GM18511 (cell line): ENCODE measurements at regions not wholly inside any gene's neighbourhood (a gene's known extent, or its start where the extent isn't known, plus 50 kb on each side); places are given as distances from the start of the nearest gene placed in this dataset.
"Not testable (repeated sequence)": the region's sequence is repeated elsewhere in the genome, so short reads cannot be mapped to it uniquely, and the experiment has no call there.

Source experiments
- ATAC-seq: cut with Tn5 transposase; IDR thresholded peaks from one replicate; pipeline ENCODE4 v1.9.1; 2021; ENCODE audit warnings: mild to moderate bottlenecking, moderate library complexity; ENCODE audit not compliant: unreplicated experiment

DNA sequence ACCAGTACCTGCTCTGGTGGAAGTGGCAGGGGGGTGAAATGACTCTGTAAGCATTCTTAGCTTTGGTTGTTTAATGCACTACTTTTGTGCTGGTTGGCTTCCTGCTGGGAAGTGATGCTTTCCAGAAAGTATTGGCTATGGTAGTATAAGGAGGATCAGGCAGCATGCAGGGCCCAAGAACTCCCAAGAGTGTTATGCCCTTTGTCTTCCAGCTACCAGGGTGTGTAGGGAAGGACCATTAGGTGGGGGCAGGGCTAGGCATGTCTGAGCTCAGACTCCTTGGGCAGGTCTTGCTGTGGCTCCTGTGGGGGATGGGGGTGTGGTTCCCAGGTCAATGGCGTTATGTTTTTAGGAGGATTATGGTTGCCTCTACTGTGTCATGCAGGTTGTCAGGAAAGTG is 135.8 kb upstream of the TRPC7 start:
- ATAC-seq = no peak

DNA sequence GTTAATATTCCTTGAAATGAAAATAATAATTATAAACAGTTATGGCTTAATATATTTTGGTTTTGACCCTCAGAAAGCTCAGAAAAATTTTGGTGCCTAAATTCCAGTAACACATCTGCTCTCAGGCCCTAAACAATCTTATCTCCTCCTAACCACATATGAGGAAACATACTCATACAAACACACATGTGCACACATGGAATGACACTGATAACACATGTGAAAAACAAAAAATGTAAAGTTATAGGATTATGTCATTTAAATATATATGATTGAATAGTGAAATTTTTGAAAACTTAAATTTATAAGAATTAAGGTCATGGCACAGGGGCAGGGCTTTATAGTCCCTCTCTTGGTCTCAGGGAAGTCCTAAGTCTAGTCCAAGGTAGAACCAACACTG is 127.2 kb upstream of the TRPC7 start:
- ATAC-seq = no peak

DNA sequence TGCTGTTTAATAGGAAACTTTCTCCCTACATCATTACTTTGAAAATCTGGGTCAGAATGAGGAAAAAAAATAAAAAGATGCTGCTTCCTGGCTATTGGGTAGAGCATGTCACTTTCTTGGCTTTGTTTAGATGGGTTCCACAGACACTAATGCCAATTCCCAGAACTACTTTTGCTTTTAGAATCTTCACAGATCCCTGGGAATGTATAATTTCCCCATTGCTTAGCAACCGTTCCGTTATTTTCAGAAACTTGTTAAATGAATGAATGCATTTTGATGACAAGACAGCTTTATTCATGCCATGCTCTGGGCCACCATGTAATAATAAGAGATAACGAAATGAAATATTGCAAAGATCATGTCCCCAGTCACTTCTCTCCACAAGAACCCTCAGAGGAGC is 126.5 kb upstream of the TRPC7 start:
- ATAC-seq = no peak

DNA sequence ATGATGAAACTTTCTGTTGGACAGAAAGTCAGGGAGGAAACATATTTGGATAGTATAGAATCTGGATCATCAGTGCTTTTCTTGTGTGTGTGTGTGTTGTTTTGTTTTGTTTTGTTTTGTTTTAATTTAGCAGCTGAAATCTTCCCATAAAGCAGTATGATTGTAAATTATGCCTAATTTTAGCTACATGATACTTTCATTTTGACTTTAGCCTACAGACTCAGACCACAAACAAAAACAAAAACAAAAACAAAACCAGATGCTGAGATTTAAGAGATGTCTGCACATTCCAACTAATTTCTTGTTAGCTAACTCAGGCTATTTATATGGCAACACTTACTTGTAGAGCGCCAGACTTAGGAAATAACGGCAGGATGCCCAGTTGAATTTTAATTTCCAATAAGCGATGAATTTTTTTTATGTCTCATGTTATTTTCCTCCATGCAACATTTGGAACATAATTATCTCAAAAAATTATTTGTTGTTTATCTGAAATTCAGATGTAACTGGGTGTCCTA is 119.5 kb upstream of the TRPC7 start:
- ATAC-seq = no peak

DNA sequence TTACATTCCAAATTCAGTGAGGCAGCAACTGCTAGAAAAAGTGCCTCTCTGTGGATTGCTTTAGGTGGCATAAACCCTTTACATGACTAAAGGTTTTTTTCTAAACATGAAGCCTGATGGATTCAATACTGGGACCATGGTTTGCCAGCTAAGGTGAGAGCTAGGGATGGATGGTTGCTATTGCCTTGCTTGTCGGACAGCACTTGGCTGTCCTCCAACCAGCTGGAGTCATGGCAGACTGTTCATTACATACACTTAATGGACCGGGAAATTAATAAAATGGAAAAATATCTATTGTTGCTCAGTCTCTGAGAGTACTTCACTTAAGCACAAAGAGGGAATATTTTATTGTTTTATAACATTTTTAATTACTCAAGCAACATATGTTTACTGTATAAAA is 116.9 kb upstream of the TRPC7 start:
- no peak for ATAC-seq

DNA sequence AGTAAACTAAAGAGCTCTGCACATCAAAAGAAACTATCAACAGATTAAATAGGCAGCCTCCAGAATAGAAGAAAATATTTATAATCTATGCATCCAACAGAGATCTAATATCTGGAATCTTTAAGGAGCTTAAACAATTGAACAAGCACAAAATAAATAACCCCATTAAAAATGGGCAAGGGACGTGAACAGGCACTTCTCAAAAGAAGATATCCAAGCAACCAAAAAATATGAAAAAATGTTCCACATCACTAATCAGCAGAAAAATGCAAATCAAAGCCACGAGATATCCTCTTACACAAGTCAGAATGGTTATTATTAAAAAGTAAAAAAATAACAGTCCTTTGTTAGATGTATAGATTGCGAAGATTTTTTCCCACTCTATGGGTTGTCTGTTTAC is 109.1 kb upstream of the TRPC7 start:
- ATAC-seq = no peak

DNA sequence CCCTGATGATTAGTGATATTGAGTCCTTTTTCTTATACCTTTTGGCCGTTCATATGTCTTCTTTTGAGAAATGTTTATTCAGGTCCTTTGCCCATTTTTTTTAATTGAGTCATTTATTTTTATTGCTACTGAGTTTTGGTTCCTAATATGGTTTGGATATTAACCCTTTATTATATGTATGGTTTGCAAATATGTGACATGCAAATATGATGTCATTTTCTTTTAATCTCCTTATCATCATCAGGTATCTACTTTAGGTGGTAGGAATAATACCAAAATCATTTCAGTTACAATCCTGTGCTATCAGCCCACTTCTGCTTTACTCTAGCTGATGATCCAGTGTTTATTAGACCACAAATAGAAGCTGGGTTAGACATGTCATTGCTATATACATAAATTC is 102.3 kb upstream of the TRPC7 start:
- ATAC-seq = no peak

DNA sequence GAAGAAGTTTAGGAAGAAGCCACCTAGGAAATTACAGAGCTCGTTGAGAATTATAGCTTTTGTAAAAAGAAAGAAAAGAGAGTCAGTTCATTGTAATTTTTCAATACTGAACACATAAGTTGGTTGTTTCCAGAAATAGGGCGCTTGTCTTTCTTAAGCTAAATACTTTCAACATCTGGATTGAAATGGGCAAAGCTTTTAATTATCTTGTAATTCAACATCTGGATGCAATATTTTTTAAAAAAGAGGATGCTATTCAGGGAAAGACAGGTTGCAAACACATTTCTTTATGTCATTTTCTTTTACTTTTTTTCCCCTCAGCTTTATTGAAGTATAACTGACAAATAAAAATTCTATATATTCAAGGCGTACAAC is 100.7 kb upstream of the TRPC7 start:
- no peak for ATAC-seq

DNA sequence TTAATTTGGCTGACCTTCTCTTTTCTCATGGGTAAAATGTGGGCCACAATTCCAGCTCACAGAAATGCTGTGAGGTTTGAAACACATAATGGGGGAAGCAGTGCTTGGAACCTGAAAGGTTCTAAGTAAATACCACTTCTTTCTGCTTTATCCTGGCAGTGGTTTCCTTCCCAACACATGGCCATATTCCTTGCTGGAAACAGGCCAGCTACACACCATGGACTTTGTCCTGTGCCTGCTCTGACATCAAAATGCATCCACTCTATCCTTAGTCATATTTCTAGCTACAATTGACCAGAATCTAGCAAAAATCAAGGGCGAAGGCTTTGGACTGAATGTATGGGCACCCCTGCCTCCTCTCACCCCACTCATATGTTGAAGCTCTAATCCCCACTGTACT is 93.1 kb upstream of the TRPC7 start:
- ATAC-seq = no peak

DNA sequence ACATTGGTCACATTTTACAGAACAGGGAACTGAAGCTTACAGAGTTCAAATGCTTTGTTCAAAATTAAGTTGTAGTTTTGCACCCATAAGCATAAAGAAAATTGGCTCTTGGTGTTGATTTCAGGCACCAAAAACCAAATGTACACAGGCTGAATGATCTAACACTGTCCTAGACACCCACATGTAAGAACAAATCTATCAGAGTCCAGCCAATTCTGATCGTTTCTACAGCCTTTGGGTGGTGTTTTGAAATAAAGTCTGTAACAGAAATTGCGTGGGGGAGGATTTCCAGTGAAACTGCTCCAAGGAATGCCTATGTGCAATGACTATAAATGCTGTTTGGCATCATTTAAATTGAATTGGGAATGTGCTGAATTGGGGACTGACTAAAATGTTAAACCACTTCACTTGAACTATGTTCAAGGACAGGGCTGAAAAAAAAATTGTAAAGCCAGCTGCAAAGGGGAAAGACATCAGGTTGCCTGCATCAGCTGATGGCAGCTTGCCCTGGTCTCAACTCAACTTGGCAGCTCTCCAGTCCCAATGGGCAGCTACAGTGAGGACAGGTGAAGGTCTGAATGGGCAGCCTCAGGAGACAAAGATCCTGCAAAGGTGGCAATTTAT is 92.2 kb upstream of the TRPC7 start:
- ATAC-seq = no peak

DNA sequence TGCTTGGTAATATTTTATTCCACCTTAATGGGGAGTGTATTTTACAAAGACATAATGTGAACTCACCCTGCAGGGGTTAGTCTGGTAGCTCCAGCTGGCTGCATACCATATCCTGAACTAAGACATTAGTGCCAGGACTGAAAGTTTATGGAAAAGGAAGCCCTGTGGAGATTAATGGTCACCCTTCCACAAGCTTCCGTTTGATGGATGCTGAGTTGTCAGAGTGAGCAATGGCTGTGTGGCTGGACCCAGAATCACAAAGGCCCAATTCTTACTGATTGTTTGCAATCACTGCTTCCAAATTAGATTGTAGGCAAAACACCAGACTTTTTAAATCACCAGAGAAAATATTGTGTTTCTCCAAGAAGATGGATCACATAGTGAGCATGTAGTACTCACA is 90.1 kb upstream of the TRPC7 start:
- no peak for ATAC-seq

DNA sequence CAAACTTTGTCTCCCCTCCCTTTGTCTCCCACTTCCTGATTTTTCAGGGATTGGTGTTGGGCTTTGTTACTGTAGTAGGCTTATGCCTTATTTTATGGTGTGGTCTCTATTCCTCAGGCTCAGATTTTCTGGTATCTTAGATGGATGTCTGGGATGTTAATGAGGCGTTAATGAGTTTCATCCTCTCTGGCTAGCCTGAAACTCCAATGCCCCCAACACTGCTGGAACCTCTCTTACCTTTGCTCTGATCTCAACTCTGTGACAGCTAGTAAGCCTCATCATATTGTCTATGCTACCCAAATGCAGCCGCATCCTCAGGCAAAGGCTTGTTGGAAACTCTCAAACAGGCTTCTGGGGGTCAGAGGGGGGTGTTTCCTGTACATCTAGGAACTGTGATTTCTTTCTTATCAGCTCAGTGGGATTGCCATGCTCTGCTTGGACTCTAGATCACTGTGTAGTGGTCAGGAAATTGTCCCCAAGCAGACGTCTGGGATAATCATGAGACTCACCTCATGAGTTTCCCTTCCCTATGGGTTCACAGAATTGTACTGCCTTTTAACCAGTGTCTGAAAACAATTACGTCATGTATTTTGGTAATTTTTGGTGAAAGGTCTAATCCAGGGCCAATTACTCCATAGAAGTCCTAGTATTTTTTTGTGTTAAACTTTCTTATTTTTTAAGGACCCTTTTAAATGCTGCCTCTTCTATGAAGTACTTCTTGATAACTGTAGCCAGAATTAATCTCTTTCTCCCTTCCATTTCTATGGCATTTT is 88.8 kb upstream of the TRPC7 start:
- no peak for ATAC-seq

DNA sequence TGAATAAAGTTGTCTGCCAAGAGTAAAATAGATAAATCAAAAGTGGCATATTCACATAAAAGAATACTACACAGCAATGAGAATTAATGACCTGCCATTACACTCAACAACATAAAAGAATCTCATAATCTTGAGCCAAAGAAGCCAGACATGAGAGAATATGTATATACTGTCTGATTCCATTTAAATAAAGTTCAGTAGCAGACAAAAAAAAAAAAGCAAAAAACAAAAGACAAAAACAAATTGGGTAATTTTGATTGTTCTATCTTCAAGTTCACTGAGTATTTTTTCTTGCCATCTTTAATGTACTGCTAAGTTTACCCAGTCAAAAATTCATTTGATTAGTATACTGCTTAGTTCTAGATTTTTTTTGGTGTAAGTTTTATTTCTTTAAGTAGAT is 87.9 kb upstream of the TRPC7 start:
- ATAC-seq = no peak

DNA sequence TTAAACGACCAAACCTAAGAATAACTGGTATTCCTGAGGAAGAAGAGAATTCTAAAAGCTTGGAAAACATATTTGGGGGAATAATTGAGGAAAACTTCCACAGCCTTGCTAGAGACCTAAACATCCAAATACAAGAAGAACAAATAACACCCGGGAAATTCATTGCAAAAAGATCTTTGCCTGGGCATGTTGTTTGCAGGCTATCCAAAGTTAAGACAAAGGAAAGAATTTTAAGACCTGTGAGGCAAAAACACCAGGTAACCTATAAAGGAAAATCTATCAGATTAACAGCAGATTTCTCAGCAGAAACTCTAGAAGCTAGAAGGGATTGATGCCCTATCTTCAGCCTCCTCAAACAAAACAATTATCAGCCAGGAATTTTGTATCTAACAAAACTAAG is 82.2 kb upstream of the TRPC7 start:
- ATAC-seq = not testable (repeated sequence)

DNA sequence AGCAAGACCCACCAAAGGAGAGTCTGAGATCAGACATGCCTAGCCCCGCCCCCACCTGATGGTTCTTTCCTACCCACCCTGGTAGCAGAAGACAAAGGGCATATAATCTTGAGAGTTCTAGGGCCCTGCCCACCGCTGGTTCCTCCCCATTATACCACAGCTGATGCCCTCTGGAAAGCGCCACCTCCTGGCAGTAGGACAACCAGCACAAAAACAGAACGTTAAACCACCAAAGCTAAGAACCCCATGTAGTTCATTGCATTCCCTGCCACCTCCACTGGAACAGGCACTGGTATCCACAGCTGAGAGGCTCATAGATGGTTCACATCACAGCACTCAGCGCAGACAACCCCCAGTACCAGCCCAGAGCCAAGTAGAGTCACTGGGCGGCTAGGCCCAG is 81.2 kb upstream of the TRPC7 start:
- ATAC-seq = no peak

DNA sequence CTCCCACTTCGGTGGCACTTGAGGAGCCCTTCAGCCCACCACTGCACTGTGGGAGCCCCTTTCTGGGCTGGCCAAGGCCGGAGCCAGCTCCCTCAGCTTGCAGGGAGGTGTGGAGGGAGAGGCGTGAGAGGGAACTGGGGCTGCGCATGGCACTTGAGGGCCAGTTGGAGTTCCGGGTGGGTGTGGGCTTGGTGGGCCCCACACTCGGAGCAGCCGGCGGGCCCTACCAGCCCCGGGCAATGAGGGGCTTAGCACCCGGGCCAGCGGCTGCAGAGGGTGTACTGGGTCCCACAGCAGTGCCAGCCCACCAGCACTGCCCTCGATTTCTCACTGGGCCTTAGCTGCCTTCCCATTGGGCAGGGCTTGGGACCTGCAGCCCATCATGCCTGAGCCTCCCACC is 78.8 kb upstream of the TRPC7 start:
- not testable (repeated sequence) for ATAC-seq

DNA sequence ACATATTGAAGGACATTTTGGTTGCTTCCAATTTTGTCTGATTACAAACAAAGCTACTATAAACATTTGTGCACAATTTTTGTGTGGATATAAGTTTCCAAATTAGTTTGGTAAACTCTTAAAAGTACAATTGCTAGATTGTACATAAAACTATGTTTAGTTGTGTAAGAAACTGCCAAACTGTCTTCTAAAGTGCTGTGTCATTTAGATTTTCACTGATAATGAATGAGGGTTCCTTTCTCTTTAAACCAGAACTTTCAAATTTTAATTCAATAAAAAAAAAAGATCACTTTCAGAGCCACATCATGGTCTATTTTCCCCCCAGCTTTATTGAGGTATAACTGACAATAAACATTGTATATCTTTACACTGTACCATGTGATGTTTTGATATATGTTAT is 74.0 kb upstream of the TRPC7 start:
- no peak for ATAC-seq

DNA sequence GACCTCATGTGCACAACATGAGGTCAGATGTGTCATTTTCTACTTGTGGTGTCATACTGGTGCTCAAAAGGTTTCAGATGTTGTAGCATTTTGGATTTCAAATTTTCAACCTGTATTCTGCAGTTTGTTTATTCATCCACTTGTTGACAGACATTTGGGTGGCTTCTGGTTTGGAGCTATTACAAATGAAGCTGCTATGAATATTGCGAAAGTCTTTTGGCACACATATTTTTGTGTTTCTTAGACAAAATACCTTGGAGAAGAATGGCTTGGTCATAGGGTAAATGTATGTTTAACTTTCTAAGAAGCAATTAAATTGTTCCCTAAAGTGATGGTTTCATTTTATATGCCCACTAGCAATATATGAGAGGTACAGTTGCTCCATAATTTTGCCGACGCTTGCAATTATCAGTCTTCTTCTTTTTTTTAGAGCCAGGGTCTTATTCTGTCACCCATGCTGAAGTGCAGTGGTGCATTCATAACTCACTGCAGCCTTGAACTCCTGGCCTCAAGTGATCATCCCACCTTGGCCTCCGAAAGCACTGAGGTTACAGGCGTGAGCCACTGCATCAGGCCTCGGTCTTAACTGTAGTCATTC is 70.7 kb upstream of the TRPC7 start:
- no peak for ATAC-seq

DNA sequence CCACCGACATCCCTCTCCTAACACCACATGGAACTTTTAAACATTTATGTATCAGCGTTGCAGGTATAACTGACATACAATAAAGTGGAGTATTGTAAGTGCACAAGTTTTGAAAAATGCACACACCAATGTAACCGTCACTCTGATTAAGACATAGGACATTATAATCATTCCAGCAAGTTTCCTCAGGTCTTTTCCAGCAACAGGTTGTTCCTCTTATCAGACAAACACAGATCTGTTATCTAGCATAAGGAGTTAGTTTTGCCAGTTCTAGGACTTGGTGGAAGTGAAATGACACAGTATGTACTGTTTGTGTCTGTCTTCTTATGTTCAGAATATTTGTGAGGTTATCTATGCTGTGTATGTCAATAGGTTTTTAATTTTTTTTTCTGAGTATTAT is 69.5 kb upstream of the TRPC7 start:
- ATAC-seq = no peak

DNA sequence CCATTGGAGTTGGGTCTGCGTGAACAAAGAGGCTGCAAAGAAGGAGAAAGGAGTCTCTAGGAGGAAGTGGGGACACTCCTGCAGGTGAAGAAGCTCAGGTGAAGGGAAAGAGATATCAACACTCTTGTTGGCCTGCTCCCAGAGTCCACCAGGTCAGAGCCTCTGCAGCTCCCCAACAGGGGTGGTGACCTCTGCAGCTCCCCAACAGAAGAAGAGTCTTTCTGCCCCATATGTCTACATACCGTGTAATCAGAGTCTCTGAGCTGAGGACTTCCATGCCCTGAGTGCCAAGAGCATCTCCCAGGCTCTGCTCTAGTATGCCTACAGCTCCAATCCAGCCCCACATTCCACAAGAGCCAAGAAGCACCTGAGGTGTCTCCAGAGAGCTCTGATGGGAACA is 67.4 kb upstream of the TRPC7 start:
- ATAC-seq = no peak

DNA sequence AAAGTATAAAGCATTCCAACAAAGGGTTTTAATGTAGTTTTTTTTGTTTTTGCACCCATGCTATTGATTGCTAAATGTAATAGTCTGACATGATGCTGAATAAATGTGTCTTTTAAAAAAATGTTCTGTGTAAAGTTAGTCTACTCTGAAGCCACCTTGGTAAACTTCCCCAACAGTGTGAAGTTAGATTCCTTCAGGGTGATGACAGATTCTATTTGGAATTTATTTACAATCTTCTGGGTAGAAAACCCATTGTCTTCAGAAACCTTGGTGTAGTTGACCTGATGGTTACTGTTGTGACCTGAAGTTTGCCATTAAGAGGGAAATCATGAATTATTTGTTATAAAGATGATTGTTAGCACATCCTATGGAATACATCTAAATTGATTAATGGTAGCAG is 64.7 kb upstream of the TRPC7 start:
- no peak for ATAC-seq

DNA sequence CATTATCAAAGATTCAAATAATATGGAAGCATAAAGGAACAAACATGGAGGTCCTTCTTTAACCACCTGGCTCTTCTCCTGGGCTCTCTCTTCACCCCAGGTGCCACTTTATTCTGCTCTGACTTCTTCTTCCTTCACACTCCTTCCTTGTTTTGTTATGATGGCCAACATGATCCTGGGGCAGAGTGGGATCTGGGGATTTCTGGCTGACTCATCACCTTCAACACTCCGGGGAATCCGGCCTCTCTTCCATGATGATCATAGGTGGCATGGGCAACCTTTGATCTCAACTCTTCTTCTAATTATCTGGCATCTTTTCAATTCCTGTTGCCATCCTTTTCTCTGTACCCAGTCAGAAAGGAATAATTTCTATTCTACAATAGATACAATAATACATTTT is 62.1 kb upstream of the TRPC7 start:
- no peak for ATAC-seq
